Right cardiac atrium (tissue), 5 donors: ENCODE measurements at regions not wholly inside any gene's neighbourhood (a gene's known extent, or its start where the extent isn't known, plus 50 kb on each side); places are given as distances from the start of the nearest gene placed in this dataset.
"Not testable (repeated sequence)": the region's sequence is repeated elsewhere in the genome, so short reads cannot be mapped to it uniquely, and the experiment has no call there.

ENCODE experiments used
- ATAC-seq, 2 donors: fragments of 200-7000 bp; cut with Tn5 transposase; one replicate each; pipeline versions ENCODE4 v1.8.0 to v1.9.1; 2020; ENCODE audit warnings: moderate library complexity in 2 of 2, mild to moderate bottlenecking in 1 of 2
- DNase-seq, 3 donors: peaks; one replicate each; pipeline ENCODE4 v3.0.0-alpha.2; 2020
- H3K27ac ChIP-seq: one replicate; pipeline ENCODE4 v1.5.1; 2013; ENCODE audit warnings: mild to moderate bottlenecking, low read length, control low read depth, moderate library complexity
- H3K27me3 ChIP-seq: one replicate; pipeline ENCODE4 v1.6.1; 2013; ENCODE audit not compliant: control insufficient read depth, insufficient read depth
- H3K4me1 ChIP-seq: one replicate; pipeline ENCODE4 v1.6.1; 2013; ENCODE audit warnings: low read length; ENCODE audit not compliant: control insufficient read depth, insufficient read depth
- H3K4me3 ChIP-seq: one replicate; pipeline ENCODE4 v1.5.1; 2013; ENCODE audit warnings: low read length, control low read depth
- H3K9me3 ChIP-seq: one replicate; pipeline ENCODE4 v1.6.1; 2013; ENCODE audit warnings: low read length; ENCODE audit not compliant: control insufficient read depth
- WGBS: extraction: QIAGEN DNeasy Blood & Tissue Kit; methylation state at CpG from one replicate; pipeline ENCODE4 v1.1.7; 2013; 5-methylcytosine and 5-hydroxymethylcytosine counted together
- intact Hi-C, 4 donors: fragments of 100-400 bp; cut with DNase I; formaldehyde crosslinking; loops; one replicate each; pipeline versions ENCODE4 v1.11.0 to v1.14.0; 2022 to 2023
- donor health status: healthy with polysubstance abuse.
- donor health status: DM: no; HTN: yes; CAD: no.
- donor health status: DM: no; HTN: no; CAD: no.
- donor health status: DM: no; HTN: yes; CAD: no; lungs with severe emphysema.
- donor health status: DM: yes; HTN: yes; CAD: no.

DNA sequence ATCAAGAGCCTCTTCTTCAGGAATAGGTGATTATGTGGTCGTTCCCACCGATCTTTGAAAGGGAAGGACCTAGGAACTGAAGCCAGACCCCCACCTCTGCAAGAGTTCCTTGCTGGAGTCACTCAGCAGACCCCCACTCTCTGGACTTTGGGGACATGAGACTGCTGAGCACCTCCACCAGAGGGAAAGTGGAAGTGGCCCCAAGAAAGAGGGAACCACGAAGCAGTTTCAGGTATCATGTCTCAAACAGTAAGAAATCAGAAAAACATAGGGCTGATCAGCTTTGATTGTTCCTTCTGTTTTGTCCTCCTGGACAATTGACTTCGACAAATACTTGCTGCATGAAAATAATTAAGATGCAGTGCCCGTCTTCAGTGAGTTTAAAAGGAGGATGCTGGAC is 84.2 kb upstream of the ADORA2B start:
- H3K4me3 ChIP-seq, DNase-seq, H3K9me3 ChIP-seq, H3K27ac ChIP-seq, ATAC-seq, intact Hi-C loops, H3K27me3 ChIP-seq, H3K4me1 ChIP-seq: not testable (repeated sequence)
- 92% methylated on average over 5 of the region's 5 CpGs for WGBS

DNA sequence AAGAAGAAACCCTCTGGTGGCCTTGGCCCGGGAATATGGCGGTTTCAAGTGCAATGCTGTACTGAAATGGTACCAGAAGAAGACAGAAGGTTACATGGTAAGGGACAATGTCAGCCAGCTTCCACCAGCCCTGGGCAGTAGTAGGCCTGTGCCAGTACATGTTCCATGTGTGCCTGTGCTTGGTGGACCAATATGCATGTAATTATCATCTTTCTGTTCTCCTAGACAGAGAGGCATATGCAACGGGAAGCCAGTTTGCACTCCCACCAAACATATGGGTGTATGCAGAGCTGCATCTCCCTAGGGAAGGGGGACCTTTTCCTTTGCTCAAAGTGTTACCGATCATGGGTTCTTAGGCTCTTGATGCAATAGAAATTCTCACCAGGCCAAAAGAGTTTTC is 80.9 kb upstream of the ADORA2B start:
- intact Hi-C loops, H3K4me1 ChIP-seq, H3K9me3 ChIP-seq, DNase-seq, H3K27ac ChIP-seq, H3K27me3 ChIP-seq, ATAC-seq, H3K4me3 ChIP-seq: not testable (repeated sequence)
- WGBS: 94% methylated on average over 4 of the region's 4 CpGs

GRCh38 chr17:15864472-15864871 is 80.5 kb upstream of the ADORA2B start:
- H3K4me1 ChIP-seq, H3K4me3 ChIP-seq, intact Hi-C loops, H3K9me3 ChIP-seq, H3K27me3 ChIP-seq, DNase-seq, ATAC-seq, H3K27ac ChIP-seq: not testable (repeated sequence)
- WGBS: 59% methylated on average over 4 of the region's 4 CpGs

- DNase-seq, H3K4me3 ChIP-seq, H3K9me3 ChIP-seq, H3K27ac ChIP-seq, ATAC-seq, intact Hi-C loops, H3K27me3 ChIP-seq, H3K4me1 ChIP-seq: not testable (repeated sequence)
- WGBS: 92% methylated on average over 3 of the region's 3 CpGs
These were observed 78.9 kb upstream of the ADORA2B start for GRCh38 chr17:15866015-15866414.

DNA sequence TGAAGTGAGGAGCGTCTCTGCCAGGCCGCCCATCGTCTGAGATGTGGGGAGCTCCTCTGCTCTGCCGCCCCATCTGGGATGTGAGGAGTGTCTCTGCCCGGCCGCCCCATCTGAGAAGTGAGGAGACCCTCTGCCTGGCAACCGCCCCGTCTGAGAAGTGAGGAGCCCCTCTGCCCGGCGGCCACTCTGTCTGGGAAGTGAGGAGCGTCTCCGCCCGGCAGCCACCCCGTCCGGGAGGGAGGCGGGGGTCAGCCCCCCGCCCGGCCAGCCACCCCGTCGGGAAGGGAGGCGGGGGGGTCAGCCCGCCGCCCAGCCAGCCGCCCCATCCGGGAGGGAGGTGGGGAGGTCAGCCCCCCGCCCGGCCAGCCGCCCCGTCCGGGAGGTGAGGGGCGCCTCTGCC is 77.6 kb upstream of the ADORA2B start:
- ATAC-seq, H3K9me3 ChIP-seq, H3K27ac ChIP-seq, H3K27me3 ChIP-seq, H3K4me3 ChIP-seq, H3K4me1 ChIP-seq, DNase-seq, intact Hi-C loops: not testable (repeated sequence)
- 94% methylated on average over 22 of the region's 31 CpGs for WGBS

DNA sequence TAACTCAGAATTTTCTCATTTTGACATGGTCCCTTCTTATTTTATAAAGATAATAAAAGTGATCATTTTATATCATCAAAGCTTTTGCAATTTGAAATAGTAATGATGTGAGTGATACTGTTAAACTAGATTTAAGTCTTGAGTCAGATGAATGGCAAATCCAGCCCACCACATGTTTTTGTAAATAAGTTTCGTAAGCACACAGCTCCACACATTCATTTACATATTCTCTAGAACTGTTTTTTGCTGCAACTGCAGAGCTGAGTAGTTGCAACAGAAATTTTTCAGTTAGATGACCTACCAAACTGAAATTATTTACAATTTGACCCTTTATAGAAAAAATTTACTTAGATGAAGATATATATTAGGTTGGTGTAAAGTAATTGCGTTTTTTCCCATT is 75.1 kb upstream of the ADORA2B start:
- intact Hi-C loops: not testable (repeated sequence)

GRCh38 chr17:15872677-15873076 is 72.3 kb upstream of the ADORA2B start:
- DNase-seq, H3K27me3 ChIP-seq, intact Hi-C loops, H3K9me3 ChIP-seq, ATAC-seq, H3K4me1 ChIP-seq, H3K4me3 ChIP-seq, H3K27ac ChIP-seq: not testable (repeated sequence)
- 85% methylated on average over 4 of the region's 4 CpGs for WGBS

More for the DNA sequence above, 75.1 kb upstream of the ADORA2B start:
- not testable (repeated sequence) for H3K27ac ChIP-seq, H3K4me3 ChIP-seq, DNase-seq, H3K4me1 ChIP-seq, ATAC-seq, H3K27me3 ChIP-seq, H3K9me3 ChIP-seq
- WGBS: no CpG with 5 or more reads among the region's 2 CpGs

- intact Hi-C loops, H3K9me3 ChIP-seq, H3K27ac ChIP-seq, DNase-seq, ATAC-seq, H3K4me3 ChIP-seq, H3K4me1 ChIP-seq, H3K27me3 ChIP-seq: not testable (repeated sequence)
- 75% methylated on average over 7 of the region's 7 CpGs for WGBS
These were observed 66.9 kb upstream of the ADORA2B start for GRCh38 chr17:15877882-15878500.

DNA sequence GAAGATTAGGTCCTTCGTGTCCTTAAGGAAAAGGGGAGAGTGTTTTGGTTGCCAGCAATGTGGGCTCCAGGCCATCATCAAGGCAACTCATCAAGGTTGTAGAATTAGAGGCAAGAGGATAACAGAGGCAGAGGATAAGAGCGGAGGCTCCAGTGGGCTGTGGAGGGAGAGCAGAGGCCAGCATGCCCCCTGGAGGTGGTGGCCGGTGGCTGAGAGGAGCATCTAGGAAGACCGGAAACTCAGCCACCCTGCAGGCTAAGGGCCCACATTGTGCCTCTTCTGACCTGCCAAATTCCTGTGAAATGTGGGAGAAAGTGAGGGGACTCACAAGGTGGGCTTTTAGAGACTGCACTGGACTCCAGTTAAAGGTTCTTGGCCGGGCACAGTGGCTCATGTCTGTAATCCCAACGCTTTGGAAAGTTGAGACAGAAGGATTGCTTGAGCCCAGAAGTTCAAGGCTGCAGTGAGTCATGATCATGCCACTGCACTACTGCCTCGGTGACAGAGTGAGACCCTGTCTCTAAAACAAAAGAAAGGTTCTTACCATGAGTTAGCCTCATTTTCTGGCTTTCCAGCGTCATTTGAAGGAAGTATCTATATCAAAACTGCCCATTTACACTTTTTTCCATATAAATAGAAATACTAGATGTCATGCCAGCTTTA is 62.7 kb upstream of the ADORA2B start:
- Histone ChIP-seq H3K4me3 (no peak overlapping the region), H3K27ac (no peak overlapping the region), H3K27me3 (no peaks in the 10 kb centered on the region), H3K4me1 (no peaks in the 10 kb centered on the region), H3K9me3 (no peaks in the 10 kb centered on the region)
- 88% methylated on average over 8 of the region's 8 CpGs for WGBS
- ATAC-seq: no peak
- DNase-seq: no peak
- intact Hi-C loops: no loop called here

DNA sequence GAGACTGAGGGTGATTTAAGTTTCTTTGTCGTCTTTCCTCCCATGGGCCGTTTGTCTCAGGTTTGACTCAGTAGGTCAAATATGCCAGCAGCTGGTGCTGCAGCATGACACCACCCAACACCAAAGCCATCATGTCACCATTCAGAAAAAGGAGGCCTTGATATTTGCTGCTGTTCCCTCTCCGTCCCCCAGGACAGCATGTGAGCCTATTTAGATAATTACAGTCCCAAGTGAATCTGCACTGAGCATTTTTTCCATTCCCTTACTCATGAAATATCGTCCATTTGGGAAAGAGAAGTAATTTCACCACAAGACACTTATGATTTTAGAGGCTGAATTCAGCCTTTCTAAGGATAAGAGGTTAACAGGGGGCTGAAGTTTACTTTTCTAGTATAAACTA is 62.2 kb upstream of the ADORA2B start:
- no peak for ATAC-seq

GRCh38 chr17:15883617-15884111 is 61.3 kb upstream of the ADORA2B start:
- H3K27ac ChIP-seq: no peak overlapping the region
- WGBS: 90% methylated on average over 8 of the region's 8 CpGs
- H3K9me3 ChIP-seq: no peaks in the 10 kb centered on the region
- intact Hi-C loops: no loop called here
- DNase-seq (no peak), ATAC-seq (no peak)
- H3K4me1 ChIP-seq: no peaks in the 10 kb centered on the region
- H3K27me3 ChIP-seq: no peaks in the 10 kb centered on the region
- H3K4me3 ChIP-seq: no peak overlapping the region

More for the DNA sequence above, 62.2 kb upstream of the ADORA2B start:
- DNase-seq: no peak
- no peaks in the 10 kb centered on the region for H3K9me3 ChIP-seq
- no peak overlapping the region for H3K4me3 ChIP-seq
- no peaks in the 10 kb centered on the region for H3K27me3 ChIP-seq
- no peaks in the 10 kb centered on the region for H3K4me1 ChIP-seq
- H3K27ac ChIP-seq: no peak overlapping the region
- intact Hi-C loops: no loop called here
- WGBS: 61% methylated on average over 4 of the region's 4 CpGs
